ENCODE measurements at regions not wholly inside any gene's neighbourhood (a gene's known extent, or its start where the extent isn't known, plus 50 kb on each side); places are given as distances from the start of the nearest gene placed in this dataset.
"Not testable (repeated sequence)": the region's sequence is repeated elsewhere in the genome, so short reads cannot be mapped to it uniquely, and the experiment has no call there.

DNA sequence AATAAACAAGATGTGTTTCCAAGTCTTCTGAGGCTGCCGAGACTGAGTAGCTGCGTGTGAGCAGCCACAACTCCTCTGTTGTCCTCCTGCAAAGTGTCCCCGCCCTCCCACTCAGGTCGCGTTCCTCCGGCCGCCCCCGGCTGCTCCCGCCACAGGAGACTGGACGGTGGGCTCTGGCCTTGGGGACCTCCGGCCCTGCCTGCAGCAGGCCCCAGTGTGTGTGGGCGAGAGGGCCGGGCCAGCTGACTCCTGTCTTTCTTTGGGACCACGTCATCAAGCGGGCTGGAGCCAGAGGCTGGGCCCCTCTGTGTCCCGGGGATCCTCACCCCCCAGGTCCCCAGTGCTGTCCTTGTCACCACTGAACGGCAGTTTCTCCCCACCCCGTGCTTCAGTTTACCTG is 175.3 kb downstream of the NPIPB11 start:
- DNase-seq: no peak

DNA sequence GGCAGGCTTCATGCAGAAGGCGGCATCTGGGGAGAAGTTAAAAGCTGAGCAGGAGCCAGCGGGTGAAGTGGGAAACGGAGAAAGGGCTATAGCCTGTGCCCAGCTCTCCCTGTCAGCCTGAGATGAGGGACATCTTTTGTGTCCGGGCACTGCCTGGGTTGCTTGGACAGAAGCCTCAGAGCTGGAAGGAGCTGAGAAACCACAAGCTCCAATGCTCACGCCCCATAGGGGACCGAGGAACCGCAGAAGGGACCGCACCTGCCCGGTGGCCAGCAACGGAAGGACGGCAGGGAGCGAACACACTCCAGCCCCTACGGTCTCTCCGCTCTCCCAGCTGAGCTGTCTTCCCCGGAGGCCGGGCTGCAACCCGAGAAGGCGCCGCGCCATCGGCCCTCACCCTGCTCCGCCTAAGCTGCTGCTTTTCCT is 175.8 kb downstream of the NPIPB11 start:
- no peak for DNase-seq

DNA sequence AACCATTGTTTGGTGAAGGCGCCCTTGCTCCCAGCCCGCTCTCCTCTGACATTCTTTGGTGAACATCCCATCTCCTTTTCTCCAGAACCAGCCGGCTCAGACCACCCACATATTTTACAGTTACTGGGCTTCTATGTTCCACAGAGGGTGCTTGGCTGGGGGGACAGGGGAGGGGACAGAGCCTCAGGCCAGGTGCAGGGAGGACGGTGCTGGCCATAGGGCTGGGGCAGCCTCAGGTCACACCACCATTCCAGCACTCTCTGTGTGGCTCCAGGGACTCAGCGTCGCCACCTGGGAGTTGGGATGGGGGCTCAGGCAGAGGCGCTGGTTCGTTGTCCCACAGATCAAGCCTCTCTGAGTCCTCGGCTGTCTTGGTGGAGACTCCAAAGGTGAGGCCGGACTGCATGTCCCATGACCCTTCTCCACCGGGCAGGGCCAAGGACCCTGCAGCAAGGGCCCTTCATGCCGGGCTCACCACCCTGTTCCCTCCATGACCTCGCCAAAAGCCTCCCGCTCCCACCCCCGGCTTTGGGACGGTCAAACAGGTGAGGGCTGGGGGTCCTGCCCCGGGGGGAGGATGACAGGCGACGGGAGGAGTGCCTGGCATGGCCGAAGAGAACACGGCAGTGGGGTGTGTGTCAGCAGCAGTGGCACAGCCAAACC is 176.4 kb downstream of the NPIPB11 start:
- DNase-seq: not testable (repeated sequence)

DNA sequence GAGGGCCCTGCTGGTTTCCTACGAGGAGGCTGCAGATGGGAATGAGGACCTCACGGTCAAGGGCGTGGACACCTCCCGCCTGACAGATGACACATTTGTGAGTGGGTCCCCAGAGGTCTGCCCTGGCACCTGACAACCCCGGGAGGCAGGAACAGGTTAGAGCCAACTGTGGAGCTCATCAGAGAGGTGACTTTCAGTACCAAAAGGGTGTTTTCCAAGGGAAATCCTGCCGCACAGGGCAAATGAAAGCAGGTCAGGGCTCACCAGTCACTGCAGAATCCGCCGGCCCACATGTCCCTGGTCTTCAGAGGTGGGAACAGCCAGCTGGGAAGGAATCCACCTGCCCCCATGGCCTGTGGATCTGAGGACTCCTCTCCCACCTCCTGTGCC is 176.9 kb downstream of the NPIPB11 start:
- DNase-seq: not testable (repeated sequence)

DNA sequence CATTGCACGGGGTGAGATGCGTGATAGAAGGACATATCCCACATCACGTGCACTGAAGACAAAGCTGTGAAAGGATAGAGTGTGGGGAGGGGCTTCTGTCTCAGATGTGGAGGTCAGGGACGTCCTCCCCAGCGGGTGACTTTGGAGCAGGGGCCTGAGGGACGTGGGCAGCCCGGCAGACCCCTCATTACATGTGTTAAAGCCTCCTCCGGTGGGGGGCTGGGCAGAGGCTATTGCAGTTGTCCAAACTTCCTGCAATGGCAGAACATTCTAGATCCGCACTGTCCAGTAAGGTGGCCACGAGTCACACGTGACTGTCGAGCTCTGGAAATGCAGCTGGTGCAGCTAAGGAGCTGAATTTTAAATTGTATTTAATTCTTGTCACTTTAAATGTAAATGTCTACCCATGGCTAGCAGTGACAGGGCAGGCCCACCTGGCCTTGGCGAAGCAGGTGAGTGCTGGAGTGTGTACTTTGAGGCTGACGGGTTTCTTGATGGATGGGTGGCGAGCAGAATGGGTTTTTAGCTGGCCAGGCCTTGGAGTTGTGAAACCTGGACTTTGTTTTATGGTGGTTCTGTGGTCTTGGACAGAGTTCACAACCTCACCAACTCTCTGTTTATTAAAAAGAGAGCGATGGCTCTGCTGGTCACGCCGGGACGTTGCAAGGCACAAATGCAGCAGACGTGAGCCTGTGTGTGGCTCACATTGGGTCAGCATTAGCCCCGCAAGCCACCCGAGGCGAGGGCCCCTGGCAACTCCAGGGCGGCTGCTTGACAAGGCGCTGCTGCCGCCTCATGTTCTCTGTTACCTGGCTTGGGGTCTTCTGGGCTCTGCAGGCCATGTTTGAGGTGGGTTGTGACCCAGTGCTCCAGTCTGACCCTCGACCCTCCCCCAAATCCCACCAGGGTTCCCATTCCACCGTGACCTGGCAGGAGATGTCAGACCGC is 177.6 kb downstream of the NPIPB11 start:
- DNase-seq: not testable (repeated sequence)

DNA sequence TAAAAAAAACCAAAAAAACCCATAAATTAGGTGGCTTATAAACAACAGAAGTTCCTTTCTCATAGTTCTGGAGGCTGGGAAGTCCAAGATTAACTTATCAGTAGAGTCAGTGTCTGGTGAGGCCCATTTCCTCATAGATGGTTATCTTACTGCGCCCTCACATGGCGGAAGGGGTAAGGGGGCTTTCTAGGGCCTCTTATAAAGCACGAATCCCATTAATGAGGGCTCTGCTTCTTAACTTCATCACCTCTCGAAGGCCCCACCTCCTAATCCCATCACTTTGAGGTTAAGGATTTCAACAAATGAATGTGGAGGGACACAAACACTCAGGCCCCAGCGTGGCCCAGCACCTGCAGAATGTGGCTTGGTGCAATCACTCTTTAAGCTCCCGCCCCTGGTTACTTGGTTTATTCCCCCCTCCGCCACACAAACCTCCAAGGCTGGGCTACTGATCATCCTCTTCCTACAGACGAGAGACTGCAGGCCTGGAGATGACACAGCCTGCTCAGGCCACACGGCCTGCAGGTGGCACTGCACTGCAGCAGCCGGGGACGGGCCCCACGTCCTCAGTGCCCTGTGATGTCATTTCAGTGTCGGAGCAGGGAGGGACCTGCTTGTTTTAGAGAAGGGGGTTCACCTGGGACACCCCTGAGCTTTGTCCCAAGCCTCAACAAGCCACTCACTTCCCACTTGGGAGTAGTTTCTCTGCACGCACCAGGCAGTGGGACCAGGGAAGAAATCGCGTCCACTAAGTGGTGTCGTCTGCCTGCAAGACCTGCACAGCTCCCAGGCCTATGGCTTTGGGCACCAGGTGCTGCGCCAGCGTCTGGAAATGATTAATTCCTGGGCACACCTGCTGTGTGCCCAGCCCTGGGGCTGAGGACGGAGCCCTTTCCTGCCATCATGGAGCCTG is 178.5 kb downstream of the NPIPB11 start:
- peak; percentile 52 for DNase-seq

DNA sequence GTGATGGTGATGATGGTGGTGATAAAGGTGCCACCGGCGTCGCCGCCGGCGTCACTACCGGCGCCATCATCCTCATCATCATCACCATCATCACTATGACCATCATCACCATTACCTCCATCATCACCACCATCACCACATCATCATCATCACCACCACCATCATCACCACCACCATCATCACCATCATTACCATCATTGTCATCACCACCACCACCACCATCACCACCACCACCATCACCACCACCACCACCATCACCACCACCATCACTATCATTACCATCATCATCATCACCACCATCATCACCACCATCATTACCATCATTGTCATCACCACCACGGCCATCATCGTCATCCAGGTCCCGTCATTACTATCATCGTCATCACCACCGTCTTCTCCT is 179.7 kb downstream of the NPIPB11 start:
- no peak for DNase-seq

DNA sequence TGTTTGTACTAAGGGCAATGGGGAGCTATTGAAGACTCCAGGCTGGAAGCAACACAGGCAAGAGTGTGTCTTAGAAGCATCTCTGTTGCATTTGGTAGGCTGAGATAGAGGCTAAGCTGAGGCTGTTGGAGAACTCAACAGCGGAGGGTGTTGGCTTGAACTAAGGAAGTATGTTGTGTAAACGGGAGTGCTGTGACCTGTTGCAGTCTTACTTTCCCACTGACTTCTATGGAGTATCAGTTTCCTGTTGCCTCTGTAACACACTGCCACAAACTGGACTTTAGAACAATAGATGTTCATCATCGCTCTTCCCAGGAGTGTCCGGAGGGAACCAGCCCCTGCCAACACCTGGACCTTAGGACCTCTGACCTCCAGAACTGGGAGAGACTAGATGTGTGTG is 181.8 kb downstream of the NPIPB11 start:
- not testable (repeated sequence) for DNase-seq

DNA sequence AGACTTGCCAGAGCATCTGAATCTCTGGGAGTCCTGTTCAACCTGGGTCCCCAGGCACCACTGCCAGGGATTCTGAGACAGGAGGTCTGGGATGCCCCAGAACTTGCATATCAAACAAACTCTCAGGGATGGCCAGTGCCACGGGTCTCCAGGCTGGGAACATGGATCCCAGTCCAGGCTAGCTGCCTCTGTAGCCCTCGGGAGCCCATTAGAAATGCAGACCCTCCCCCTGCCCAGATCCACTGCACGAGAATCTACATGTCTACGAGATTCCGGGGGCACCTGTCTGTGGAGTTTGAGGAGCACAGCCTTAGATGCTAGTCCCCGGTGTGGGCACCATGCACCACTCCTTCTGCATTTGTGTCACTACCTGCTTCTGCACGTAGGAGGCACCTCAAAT is 183.9 kb downstream of the NPIPB11 start:
- DNase-seq: not testable (repeated sequence)

DNA sequence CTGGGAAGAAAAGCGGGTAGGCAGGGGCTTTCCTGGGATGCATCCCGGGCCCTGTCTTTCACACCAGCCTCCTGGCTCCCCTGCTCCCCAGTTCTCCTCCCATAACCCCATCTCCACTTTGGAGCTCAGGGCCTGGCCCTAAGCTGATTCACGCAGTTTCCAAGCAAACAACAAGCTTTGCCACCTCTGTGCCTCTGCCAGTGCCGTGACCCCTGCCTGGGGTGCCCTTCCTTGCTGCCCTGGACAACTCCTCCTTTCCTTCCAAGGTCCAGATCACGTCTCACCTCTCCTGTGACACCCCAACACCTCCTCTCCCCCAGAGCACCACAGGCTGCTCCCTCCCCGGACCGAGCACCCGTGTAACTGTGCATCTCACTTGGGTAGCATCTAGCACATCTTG is 184.5 kb downstream of the NPIPB11 start:
- not testable (repeated sequence) for DNase-seq

DNA sequence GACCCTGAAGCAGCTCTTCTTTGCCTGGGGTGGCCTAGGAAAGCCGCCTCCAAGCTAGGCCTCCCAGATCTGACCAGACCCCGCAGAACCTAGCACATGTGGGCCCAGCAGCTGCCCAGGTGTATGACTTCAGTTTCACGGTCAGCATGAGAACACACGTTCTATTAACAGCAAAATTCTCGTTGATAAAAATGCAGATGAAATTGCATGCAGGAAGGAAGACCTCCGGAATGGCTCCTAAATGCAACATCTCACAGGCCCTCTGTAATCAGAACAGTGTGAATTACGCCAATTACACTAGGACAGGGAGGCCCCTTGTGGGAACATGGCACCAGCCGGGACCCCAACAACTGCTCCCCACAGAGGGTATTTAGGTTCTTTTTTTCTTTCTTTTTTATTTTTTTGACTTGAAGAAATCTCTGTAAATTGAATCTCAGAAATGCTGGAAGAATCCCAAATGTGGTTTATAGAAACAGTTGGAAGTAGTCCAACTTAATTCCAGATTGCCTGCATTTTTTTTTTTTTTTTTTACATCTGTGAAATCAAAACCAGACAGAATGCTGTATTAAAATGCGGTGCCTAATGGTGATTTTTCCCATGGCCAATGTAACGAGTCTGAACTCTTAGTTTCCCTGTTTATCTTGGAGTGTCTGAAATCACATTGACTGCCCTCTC is 185.1 kb downstream of the NPIPB11 start:
- not testable (repeated sequence) for DNase-seq

DNA sequence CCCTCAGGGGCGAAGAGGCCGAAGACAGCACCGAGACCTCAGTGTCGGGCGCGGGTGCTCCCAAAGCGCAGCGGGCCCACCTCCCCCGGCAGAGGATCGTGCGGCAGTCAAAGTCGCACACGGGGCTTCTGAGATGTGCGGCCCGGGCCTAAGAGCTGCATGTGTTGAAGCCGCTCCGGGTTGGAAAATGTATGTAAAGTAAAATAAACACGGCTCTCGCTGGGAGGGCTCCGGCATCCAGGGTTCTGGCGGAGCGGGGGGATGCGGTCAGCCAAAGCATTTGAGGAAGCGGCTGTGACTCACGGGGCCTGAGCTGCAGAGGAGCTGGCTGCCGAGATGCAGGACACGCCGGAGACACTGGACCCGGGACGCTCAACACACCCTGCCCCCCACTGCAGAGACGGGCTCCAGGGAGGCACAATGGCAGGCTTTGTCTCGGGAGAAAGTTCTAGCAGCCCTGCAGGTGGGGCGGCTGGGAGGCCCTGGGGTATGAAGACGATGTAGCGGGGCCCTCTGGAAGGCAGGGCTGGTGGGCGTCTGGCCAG is 185.8 kb downstream of the NPIPB11 start:
- DNase-seq: not testable (repeated sequence)

DNA sequence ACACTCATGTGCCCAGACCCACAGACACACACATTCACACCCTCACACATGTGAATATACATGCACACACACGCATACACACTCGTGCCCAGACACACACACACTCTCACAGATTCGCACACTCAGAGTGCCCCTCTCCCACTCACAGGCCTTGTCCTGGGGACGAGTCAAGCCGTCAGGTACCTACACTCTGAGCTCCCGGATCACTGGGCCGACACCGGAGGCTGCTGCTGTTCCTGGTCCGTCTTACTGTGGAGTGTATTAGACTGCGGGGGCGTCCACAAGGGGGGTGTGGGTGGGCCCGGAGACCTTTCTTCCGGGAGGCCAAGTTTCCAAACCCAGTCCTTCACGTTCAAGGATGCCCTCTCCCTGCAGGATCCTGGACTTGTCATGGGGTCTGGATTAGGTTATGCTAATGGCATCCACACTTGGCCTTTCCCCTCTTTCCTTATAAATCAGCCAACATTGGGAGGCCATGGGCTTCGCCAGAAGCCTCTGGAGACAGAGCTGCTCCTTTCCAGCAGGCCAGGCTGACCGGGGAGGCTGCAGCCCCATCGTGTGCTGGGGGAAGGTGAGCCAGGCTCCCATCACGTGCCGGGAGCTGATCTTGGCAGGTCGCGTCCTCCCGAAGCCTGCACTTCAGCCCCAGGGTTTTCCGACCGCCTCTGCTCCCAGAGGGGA is 186.4 kb downstream of the NPIPB11 start:
- not testable (repeated sequence) for DNase-seq

DNA sequence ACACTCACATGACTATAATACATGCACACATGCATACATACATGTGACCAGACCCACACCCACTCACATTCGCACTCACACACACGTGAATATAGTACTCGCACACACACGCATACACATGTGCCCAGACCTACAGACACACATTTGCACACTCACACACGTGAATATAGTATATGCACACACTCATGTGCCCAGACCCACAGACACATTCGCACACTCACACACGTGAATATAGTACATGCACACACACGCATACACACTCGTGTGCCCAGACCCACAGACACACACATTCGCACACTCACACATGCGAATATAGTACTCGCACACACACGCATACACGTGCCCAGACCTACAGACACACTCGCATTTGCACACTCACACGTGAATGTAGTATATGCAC is 186.9 kb downstream of the NPIPB11 start:
- not testable (repeated sequence) for DNase-seq

DNA sequence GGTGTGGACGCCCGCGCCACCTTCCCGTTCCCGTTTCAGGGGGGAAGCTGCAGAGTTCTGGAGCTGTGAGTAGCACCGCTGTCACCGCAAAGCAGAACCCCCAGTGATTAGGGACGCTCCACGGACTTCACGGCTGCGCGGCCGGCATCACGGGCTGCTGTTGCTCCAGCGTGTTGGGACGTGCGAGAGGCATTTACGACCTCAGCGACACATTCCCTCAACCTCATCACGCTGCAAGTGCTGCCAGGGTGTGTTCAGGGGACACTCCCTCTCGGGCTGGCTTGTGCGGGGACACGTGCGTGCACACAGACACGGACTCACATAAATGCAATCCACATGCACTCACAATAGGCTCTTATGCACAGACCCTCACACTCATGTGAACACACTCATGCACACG is 187.9 kb downstream of the NPIPB11 start:
- DNase-seq: not testable (repeated sequence)

DNA sequence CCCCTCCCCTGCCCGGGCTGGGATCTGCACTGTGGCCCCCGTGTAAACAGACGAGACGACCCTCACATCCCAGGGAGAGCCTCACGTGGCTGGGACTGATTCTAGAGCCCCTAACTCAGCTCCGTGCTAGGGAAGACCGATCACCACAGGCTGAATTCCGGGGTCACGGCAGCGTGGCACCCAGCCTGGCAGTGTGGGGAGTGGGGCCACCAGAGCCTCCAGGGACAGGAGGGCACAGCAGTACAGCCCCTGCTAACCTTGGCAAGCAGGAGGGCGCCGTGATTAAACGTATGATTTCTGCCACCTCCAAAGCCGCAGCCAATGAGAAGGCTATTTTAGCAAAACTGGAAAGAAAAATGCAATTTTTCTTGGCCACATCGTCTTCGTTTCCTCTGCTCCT is 188.3 kb downstream of the NPIPB11 start:
- DNase-seq: not testable (repeated sequence)

DNA sequence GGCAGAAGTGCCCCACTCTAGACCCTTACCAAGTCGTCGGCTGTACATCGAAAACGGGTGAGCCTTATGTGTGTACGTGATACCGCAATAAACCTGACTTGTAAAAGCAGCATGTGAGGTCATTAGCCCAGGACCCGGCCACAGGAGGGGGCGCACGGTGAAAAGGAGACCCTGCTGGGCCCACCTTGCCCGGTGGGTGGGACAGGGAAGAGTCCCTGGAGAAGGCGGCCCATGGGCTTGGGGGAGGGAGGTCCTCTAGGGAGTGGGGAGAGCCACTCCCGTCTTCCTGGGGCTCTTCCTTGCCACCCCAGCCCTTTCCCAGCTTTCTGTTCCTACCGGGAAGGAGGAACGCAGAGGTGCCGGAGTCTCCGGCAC is 188.8 kb downstream of the NPIPB11 start:
- not testable (repeated sequence) for DNase-seq

DNA sequence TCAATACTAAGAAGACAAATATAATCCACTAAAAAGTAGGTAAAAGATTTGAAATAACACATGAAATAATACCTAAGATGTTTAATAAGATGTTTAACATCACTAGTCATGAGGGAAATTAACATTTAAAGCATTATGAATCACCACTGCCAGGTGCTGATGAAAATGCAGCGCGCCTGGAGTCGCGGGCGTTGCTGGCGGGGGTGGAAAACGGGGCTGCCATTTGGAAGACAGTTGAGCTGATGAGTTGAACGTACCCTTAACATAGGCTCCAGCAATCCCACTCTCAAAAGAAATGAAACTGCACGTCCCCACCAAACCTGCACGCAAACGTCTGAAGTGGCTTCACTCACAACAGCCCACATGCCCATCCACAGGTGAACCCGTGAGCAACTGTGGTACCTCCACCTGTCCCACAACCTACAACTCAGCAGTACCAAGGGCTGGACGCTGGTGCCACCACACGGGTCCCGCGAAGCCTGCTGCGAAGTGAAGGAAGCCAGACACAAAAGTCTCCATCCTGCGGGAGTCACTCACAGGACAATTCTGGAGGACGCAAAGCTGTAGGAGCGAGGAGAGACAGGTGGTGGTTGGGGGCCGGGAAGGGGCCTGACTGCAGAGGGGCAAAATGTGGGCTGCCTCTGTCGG is 189.3 kb downstream of the NPIPB11 start:
- DNase-seq: not testable (repeated sequence)

DNA sequence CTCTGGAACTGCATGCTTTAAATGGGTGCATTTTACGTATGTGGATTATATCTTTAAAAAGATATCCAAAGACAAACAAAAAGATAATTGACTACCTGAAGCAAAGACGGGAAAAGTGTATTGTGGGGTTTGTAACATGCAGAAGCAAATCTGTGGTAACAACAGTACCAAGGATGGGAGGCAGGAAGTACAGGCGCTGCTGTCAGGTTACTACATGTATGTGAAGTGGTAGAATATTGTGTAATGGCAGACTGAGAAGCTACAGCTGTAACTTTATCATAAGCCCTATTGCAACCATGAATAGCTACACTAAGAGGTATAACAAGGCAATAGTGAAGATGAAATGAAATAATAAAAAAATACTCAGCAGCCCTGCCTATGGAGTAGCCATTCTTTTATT is 192.7 kb downstream of the NPIPB11 start:
- not testable (repeated sequence) for DNase-seq

DNA sequence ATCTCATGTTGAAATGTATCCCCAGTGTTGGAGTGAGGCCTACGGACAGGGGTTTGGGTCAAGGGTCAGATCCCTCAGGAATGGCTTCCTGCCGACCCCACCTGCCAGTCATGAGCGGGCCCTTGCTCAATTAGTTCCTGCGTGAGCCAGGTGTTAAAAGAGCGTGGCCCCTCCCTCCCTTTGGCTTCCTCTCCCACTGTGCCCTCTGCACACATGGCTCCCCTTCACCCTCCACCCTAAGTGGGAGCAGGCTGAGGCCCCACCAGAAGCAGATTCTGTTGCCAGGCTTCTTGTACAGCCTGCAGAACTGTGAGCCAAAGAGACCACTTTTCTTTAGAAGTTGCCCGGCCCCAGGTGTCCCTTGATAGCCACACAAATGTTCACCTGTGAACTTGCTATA is 193.3 kb downstream of the NPIPB11 start:
- DNase-seq: not testable (repeated sequence)

Measured in activated CD8-positive, alpha-beta memory T cell treated with anti-CD3 and anti-CD28 coated beads, Interleukin-2, amount 50 U/mL, for 4 hours (primary cell).